Spleen (tissue), 11 donors: ENCODE measurements at regions not wholly inside any gene's neighbourhood (a gene's known extent, or its start where the extent isn't known, plus 50 kb on each side); places are given as distances from the start of the nearest gene placed in this dataset.

Source experiments
- DNase-seq: peaks from one replicate; pipeline ENCODE4 v3.0.0-alpha.2; 2020
- H3K27ac ChIP-seq, 8 donors: fragments of 200-600 bp; sonication (generic) in 7 of 8; 1 replicate in 4 of 8; 2 replicates in 4 of 8; pipeline versions ENCODE4 v1.5.0 to v1.8.0; 2016 to 2021; ENCODE audit warnings: inconsistent platforms in 4 of 8, mild to moderate bottlenecking in 4 of 8, moderate library complexity in 1 of 8
- H3K27me3 ChIP-seq, 7 donors: fragments of 200-600 bp; sonication (generic) in 6 of 7; replicated peaks in 1 of 7; 1 replicate in 4 of 7; 2 replicates in 3 of 7; pipeline versions ENCODE4 v1.5.0 to v1.8.0; 2016 to 2021; ENCODE audit warnings: inconsistent platforms in 3 of 7, mild to moderate bottlenecking in 1 of 7
- H3K36me3 ChIP-seq, 6 donors: fragments of 200-600 bp; sonication (generic) in 5 of 6; 1 replicate in 4 of 6; 2 replicates in 2 of 6; pipeline versions ENCODE4 v1.5.0 to v1.8.0; 2016 to 2021; ENCODE audit warnings: inconsistent platforms in 2 of 6
- H3K4me1 ChIP-seq, 6 donors: fragments of 200-600 bp; sonication (generic) in 5 of 6; 1 replicate in 3 of 6; 2 replicates in 3 of 6; pipeline versions ENCODE4 v1.5.0 to v1.8.0; 2016 to 2021; ENCODE audit warnings: inconsistent platforms in 3 of 6
- H3K4me3 ChIP-seq, 8 donors: fragments of 200-600 bp; sonication (generic) in 7 of 8; 1 replicate in 4 of 8; 2 replicates in 4 of 8; pipeline versions ENCODE4 v1.5.0 to v1.8.0; 2016 to 2021; ENCODE audit warnings: inconsistent platforms in 4 of 8, mild to moderate bottlenecking in 4 of 8, moderate library complexity in 2 of 8
- H3K9me3 ChIP-seq, 8 donors: fragments of 200-600 bp; sonication (generic) in 7 of 8; 1 replicate in 4 of 8; 2 replicates in 4 of 8; pipeline versions ENCODE4 v1.5.0 to v1.8.0; 2016 to 2021; ENCODE audit warnings: inconsistent platforms in 4 of 8
- CTCF ChIP-seq, 11 experiments: fragments of 200-600 bp in 7 of 11; fragments of 450-650 bp in 4 of 11; sonication (generic) in 4 of 11; IDR thresholded peaks in 8 of 11; conservative IDR thresholded peaks in 3 of 11; 1 replicate in 7 of 11; 2 replicates in 4 of 11; pipeline versions ENCODE4 v1.4.0 to v1.8.0; 2016 to 2021; ENCODE audit warnings: antibody characterized with exemption in 11 of 11, inconsistent platforms in 4 of 11, mild to moderate bottlenecking in 1 of 11
- POLR2A ChIP-seq, 3 donors: fragments of 450-650 bp; IDR thresholded peaks; one replicate each; pipeline ENCODE4 v1.5.1; 2017; ENCODE audit warnings: antibody characterized with exemption in 3 of 3, mild to moderate bottlenecking in 1 of 3
- POLR2AphosphoS5 ChIP-seq, 3 donors: sonication (generic); formaldehyde crosslinking; IDR thresholded peaks; one replicate each; pipeline ENCODE4 v1.5.1; 2017; ENCODE audit warnings: antibody characterized with exemption in 3 of 3
- WGBS, 5 donors: extraction: QIAGEN DNeasy Blood & Tissue Kit in 3 of 5; methylation state at CpG; one replicate each; pipeline versions ENCODE4 v1.1.5 to v1.1.7; 2013 to 2018; 5-methylcytosine and 5-hydroxymethylcytosine counted together
- intact Hi-C: fragments of 100-400 bp; cut with DNase I; formaldehyde crosslinking; loops from one replicate; pipeline ENCODE4 v1.15.0; 2023; ENCODE audit warnings: low total_unique reads
- donor health status: healthy with polysubstance abuse.
- donor health status: DM: no; HTN: no; CAD: no; lungs with moderate emphysema.
- donor health status: DM: no; HTN: no; CAD: no.
- donor health status: Bipolar disorder and iron deficiency.
- donor health status: healthy.
- donor health status: DM: no; HTN: no; CAD: no.
- donor health status: DM: yes; HTN: yes; CAD: no.

- Histone ChIP-seq H3K36me3 (no peaks in the 10 kb centered on the region), H3K4me1 (no peaks in the 10 kb centered on the region), H3K9me3 (peaks cover 0 to 9% (median 0%) of the 10 kb centered on the region in 8 donors), H3K4me3 (no peak overlapping the region), H3K27ac (no peak overlapping the region), H3K27me3 (no peaks in the 10 kb centered on the region)
- DNase-seq, result no peak
- 84 to 93% (median 88%) methylated on average over 3 of the region's 3 CpGs for WGBS, 5 donors
- TF ChIP-seq CTCF (IDR thresholded peaks at IDR 0.05 in 8 of 11, conservative IDR thresholded peaks at IDR 0.05 in 3 of 11), result no peak
- TF ChIP-seq POLR2AphosphoS5 (IDR thresholded peaks at IDR 0.05), result no peak
- TF ChIP-seq POLR2A (IDR thresholded peaks at IDR 0.05), result no peak
- intact Hi-C loops, result no loop called here
Observed at GRCh38 chr6:48777411-48777810, 666.4 kb upstream of the PTCHD4 start.

- 43 to 73% (median 69%) methylated on average over 3 of the region's 3 CpGs for WGBS, 5 donors
- Histone ChIP-seq H3K36me3 (no peaks in the 10 kb centered on the region), H3K4me1 (no peaks in the 10 kb centered on the region), H3K4me3 (no peak overlapping the region), H3K27me3 (no peaks in the 10 kb centered on the region), H3K27ac (no peak overlapping the region), H3K9me3 (peaks cover 0 to 9% (median 0%) of the 10 kb centered on the region in 8 donors)
- DNase-seq, result no peak
- no peak for TF ChIP-seq POLR2AphosphoS5 (IDR thresholded peaks at IDR 0.05)
- TF ChIP-seq POLR2A (IDR thresholded peaks at IDR 0.05), result no peak
- no peak for TF ChIP-seq CTCF (IDR thresholded peaks at IDR 0.05 in 8 of 11, conservative IDR thresholded peaks at IDR 0.05 in 3 of 11)
- intact Hi-C loops, result no loop called here
Observed at GRCh38 chr6:48775157-48775556, 664.2 kb upstream of the PTCHD4 start.

GRCh38 chr6:48774276-48774675 is 663.3 kb upstream of the PTCHD4 start:
- H3K4me1 ChIP-seq, result no peaks in the 10 kb centered on the region
- H3K27ac ChIP-seq, result no peak overlapping the region
- intact Hi-C loops, result no loop called here
- no peaks in the 10 kb centered on the region for H3K27me3 ChIP-seq
- 76 to 96% (median 85%) methylated on average over 1 of the region's 1 CpG for WGBS, 5 donors
- no peak for DNase-seq
- no peaks in the 10 kb centered on the region for H3K36me3 ChIP-seq
- no peak for TF ChIP-seq CTCF (IDR thresholded peaks at IDR 0.05 in 8 of 11, conservative IDR thresholded peaks at IDR 0.05 in 3 of 11)
- no peak for TF ChIP-seq POLR2AphosphoS5 (IDR thresholded peaks at IDR 0.05)
- TF ChIP-seq POLR2A (IDR thresholded peaks at IDR 0.05), result no peak
- H3K4me3 ChIP-seq, result no peak overlapping the region
- H3K9me3 ChIP-seq, result peaks cover 0 to 9% (median 0%) of the 10 kb centered on the region in 8 donors

- no peak for DNase-seq
- Histone ChIP-seq H3K9me3 (no peaks in the 10 kb centered on the region), H3K27me3 (no peaks in the 10 kb centered on the region), H3K36me3 (no peaks in the 10 kb centered on the region), H3K4me3 (no peak overlapping the region), H3K4me1 (no peaks in the 10 kb centered on the region), H3K27ac (no peak overlapping the region)
- intact Hi-C loops, result no loop called here
- WGBS, 5 donors, result 76 to 92% (median 82%) methylated on average over 3 of the region's 3 CpGs
- TF ChIP-seq CTCF (IDR thresholded peaks at IDR 0.05 in 8 of 11, conservative IDR thresholded peaks at IDR 0.05 in 3 of 11) (no peak), POLR2AphosphoS5 (IDR thresholded peaks at IDR 0.05) (no peak), POLR2A (IDR thresholded peaks at IDR 0.05) (no peak)
Observed at GRCh38 chr6:48766349-48766748, 655.4 kb upstream of the PTCHD4 start.
